Peyer's patch (tissue), 4 donors: ENCODE measurements at regions not wholly inside any gene's neighbourhood (a gene's known extent, or its start where the extent isn't known, plus 50 kb on each side); places are given as distances from the start of the nearest gene placed in this dataset.

ENCODE experiments used
- DNase-seq, 3 donors: peaks; one replicate each; pipeline ENCODE4 v3.0.0-alpha.2; 2017 to 2019
- H3K27ac ChIP-seq, 4 donors: fragments of 200-600 bp; sonication (generic); one replicate each; pipeline ENCODE4 v1.5.1; 2016 to 2019
- H3K27me3 ChIP-seq, 2 donors: fragments of 200-600 bp; sonication (generic); one replicate each; pipeline ENCODE4 v1.5.1; 2019
- H3K36me3 ChIP-seq, 3 donors: fragments of 200-600 bp; sonication (generic); one replicate each; pipeline ENCODE4 v1.5.1; 2016 to 2019
- H3K4me1 ChIP-seq, 4 donors: fragments of 200-600 bp; sonication (generic); one replicate each; pipeline ENCODE4 v1.5.1; 2016 to 2019
- H3K4me3 ChIP-seq, 4 donors: fragments of 200-600 bp; sonication (generic); 1 replicate in 3 of 4; 2 replicates in 1 of 4; pipeline ENCODE4 v1.5.1; 2016 to 2019; ENCODE audit warnings: mild to moderate bottlenecking in 1 of 4
- H3K9me3 ChIP-seq, 4 donors: fragments of 200-600 bp; sonication (generic); one replicate each; pipeline ENCODE4 v1.5.1; 2016 to 2019; ENCODE audit warnings: mild to moderate bottlenecking in 1 of 4
- CTCF ChIP-seq, 6 experiments: fragments of 450-650 bp in 4 of 6; fragments of 200-600 bp in 2 of 6; sonication (generic) in 1 of 6; IDR thresholded peaks; one replicate each; pipeline ENCODE4 v1.5.1; 2017 to 2019; ENCODE audit warnings: antibody characterized with exemption in 6 of 6, mild to moderate bottlenecking in 3 of 6, moderate library complexity in 1 of 6
- POLR2A ChIP-seq, 2 donors: fragments of 450-650 bp; IDR thresholded peaks; one replicate each; pipeline ENCODE4 v1.5.1; 2017; ENCODE audit warnings: antibody characterized with exemption in 2 of 2, mild to moderate bottlenecking in 2 of 2, moderate library complexity in 2 of 2

GRCh38 chr11:16469968-16470367 is 113.6 kb upstream of the SOX6 start:
- TF ChIP-seq CTCF (IDR thresholded peaks at IDR 0.05): no peak
- no peak for DNase-seq
- no peaks in the 10 kb centered on the region for H3K27me3 ChIP-seq
- no peaks in the 10 kb centered on the region for H3K36me3 ChIP-seq
- H3K4me1 ChIP-seq: no peaks in the 10 kb centered on the region
- no peak overlapping the region for H3K4me3 ChIP-seq
- H3K9me3 ChIP-seq: no peaks in the 10 kb centered on the region
- no peak overlapping the region for H3K27ac ChIP-seq

GRCh38 chr11:16468735-16469453 is 112.5 kb upstream of the SOX6 start:
- H3K4me3 ChIP-seq: no peak overlapping the region
- no peaks in the 10 kb centered on the region for H3K36me3 ChIP-seq
- no peaks in the 10 kb centered on the region for H3K9me3 ChIP-seq
- no peaks in the 10 kb centered on the region for H3K4me1 ChIP-seq
- DNase-seq: no peak
- no peak for TF ChIP-seq POLR2A (IDR thresholded peaks at IDR 0.05)
- no peak for TF ChIP-seq CTCF (IDR thresholded peaks at IDR 0.05)
- H3K27me3 ChIP-seq: no peaks in the 10 kb centered on the region
- no peak overlapping the region for H3K27ac ChIP-seq

GRCh38 chr11:16460508-16460907 is 104.2 kb upstream of the SOX6 start:
- no peaks in the 10 kb centered on the region for H3K4me1 ChIP-seq
- no peaks in the 10 kb centered on the region for H3K36me3 ChIP-seq
- no peaks in the 10 kb centered on the region for H3K27me3 ChIP-seq
- H3K27ac ChIP-seq: no peak overlapping the region
- no peak overlapping the region for H3K4me3 ChIP-seq
- H3K9me3 ChIP-seq: no peaks in the 10 kb centered on the region
- DNase-seq: no peak
- TF ChIP-seq CTCF (IDR thresholded peaks at IDR 0.05): no peak

GRCh38 chr11:16456366-16456765 is 100.0 kb upstream of the SOX6 start:
- TF ChIP-seq CTCF (IDR thresholded peaks at IDR 0.05) (no peak), POLR2A (IDR thresholded peaks at IDR 0.05) (no peak)
- Histone ChIP-seq H3K36me3 (no peaks in the 10 kb centered on the region), H3K27ac (no peak overlapping the region), H3K9me3 (no peaks in the 10 kb centered on the region), H3K4me1 (no peaks in the 10 kb centered on the region), H3K4me3 (no peak overlapping the region), H3K27me3 (no peaks in the 10 kb centered on the region)
- no peak for DNase-seq

GRCh38 chr11:16454289-16454863 is 98.0 kb upstream of the SOX6 start:
- no peak overlapping the region for H3K27ac ChIP-seq
- TF ChIP-seq CTCF (IDR thresholded peaks at IDR 0.05): no peak
- no peak for TF ChIP-seq POLR2A (IDR thresholded peaks at IDR 0.05)
- no peaks in the 10 kb centered on the region for H3K4me1 ChIP-seq
- no peaks in the 10 kb centered on the region for H3K36me3 ChIP-seq
- no peaks in the 10 kb centered on the region for H3K9me3 ChIP-seq
- H3K27me3 ChIP-seq: no peaks in the 10 kb centered on the region
- no peak for DNase-seq
- no peak overlapping the region for H3K4me3 ChIP-seq
